Peyer's patch (tissue), 4 donors: ENCODE measurements at regions not wholly inside any gene's neighbourhood (a gene's known extent, or its start where the extent isn't known, plus 50 kb on each side); places are given as distances from the start of the nearest gene placed in this dataset.

Source experiments
- CTCF ChIP-seq, 6 experiments: fragments of 450-650 bp in 4 of 6; fragments of 200-600 bp in 2 of 6; sonication (generic) in 1 of 6; IDR thresholded peaks; one replicate each; pipeline ENCODE4 v1.5.1; 2017 to 2019; ENCODE audit warnings: antibody characterized with exemption in 6 of 6, mild to moderate bottlenecking in 3 of 6, moderate library complexity in 1 of 6
- POLR2A ChIP-seq, 2 donors: fragments of 450-650 bp; IDR thresholded peaks; one replicate each; pipeline ENCODE4 v1.5.1; 2017; ENCODE audit warnings: antibody characterized with exemption in 2 of 2, mild to moderate bottlenecking in 2 of 2, moderate library complexity in 2 of 2

- TF ChIP-seq CTCF (IDR thresholded peaks at IDR 0.05) (peak in 3 of 6 experiments; percentile 11 to 34 (median 33)), POLR2A (IDR thresholded peaks at IDR 0.05) (no peak)
Observed at GRCh38 chr7:67484244-67484751, 487.7 kb downstream of the TYW1 start.
